Thyroid gland (tissue), 4 donors: ENCODE measurements at regions not wholly inside any gene's neighbourhood (a gene's known extent, or its start where the extent isn't known, plus 50 kb on each side); places are given as distances from the start of the nearest gene placed in this dataset.

Source experiments
- DNase-seq, 2 donors: peaks; one replicate each; pipeline ENCODE4 v3.0.0-alpha.2; 2019
- H3K27ac ChIP-seq, 3 donors: fragments of 200-600 bp; sonication (generic); 1 replicate in 2 of 3; 2 replicates in 1 of 3; pipeline ENCODE4 v1.5.1; 2016 to 2019; ENCODE audit warnings: mild to moderate bottlenecking in 1 of 3, moderate library complexity in 1 of 3
- H3K27me3 ChIP-seq: fragments of 200-600 bp; sonication (generic); one replicate; pipeline ENCODE4 v1.5.1; 2019
- H3K36me3 ChIP-seq, 2 donors: fragments of 200-600 bp; sonication (generic); one replicate each; pipeline ENCODE4 v1.5.1; 2016 to 2019
- H3K4me1 ChIP-seq, 2 donors: fragments of 200-600 bp; sonication (generic); one replicate each; pipeline ENCODE4 v1.5.1; 2017 to 2019
- H3K4me3 ChIP-seq, 3 donors: fragments of 200-600 bp; sonication (generic); replicated peaks in 1 of 3; 1 replicate in 2 of 3; 2 replicates in 1 of 3; pipeline ENCODE4 v1.5.1; 2016; ENCODE audit warnings: mild to moderate bottlenecking in 1 of 3
- H3K9me3 ChIP-seq: fragments of 200-600 bp; sonication (generic); one replicate; pipeline ENCODE4 v1.5.1; 2017
- POLR2A ChIP-seq, 2 donors: fragments of 450-650 bp; IDR thresholded peaks; one replicate each; pipeline ENCODE4 v1.6.1; 2017; ENCODE audit warnings: antibody characterized with exemption in 2 of 2, mild to moderate bottlenecking in 2 of 2, moderate library complexity in 1 of 2
- WGBS, 2 donors: methylation state at CpG; one replicate each; pipeline ENCODE4 v1.1.5; 2017; 5-methylcytosine and 5-hydroxymethylcytosine counted together
- intact Hi-C: fragments of 100-400 bp; cut with DNase I; formaldehyde crosslinking; loops from one replicate; pipeline ENCODE4 v1.15.1; 2023
- TF ChIP-seq, protein P1 (sequence below), 6 experiments: fragments of 200-600 bp in 3 of 6; fragments of 450-650 bp in 3 of 6; sonication (generic) in 3 of 6; IDR thresholded peaks; one replicate each; pipeline ENCODE4 v1.5.1; 2016 to 2019; ENCODE audit warnings: antibody characterized with exemption in 6 of 6, mild to moderate bottlenecking in 2 of 6, inconsistent platforms in 1 of 6, moderate library complexity in 1 of 6

GRCh38 chr4:114465766-114466165 lies 132.8 kb upstream of the UGT8 start:
- TF ChIP-seq, protein P1, sequence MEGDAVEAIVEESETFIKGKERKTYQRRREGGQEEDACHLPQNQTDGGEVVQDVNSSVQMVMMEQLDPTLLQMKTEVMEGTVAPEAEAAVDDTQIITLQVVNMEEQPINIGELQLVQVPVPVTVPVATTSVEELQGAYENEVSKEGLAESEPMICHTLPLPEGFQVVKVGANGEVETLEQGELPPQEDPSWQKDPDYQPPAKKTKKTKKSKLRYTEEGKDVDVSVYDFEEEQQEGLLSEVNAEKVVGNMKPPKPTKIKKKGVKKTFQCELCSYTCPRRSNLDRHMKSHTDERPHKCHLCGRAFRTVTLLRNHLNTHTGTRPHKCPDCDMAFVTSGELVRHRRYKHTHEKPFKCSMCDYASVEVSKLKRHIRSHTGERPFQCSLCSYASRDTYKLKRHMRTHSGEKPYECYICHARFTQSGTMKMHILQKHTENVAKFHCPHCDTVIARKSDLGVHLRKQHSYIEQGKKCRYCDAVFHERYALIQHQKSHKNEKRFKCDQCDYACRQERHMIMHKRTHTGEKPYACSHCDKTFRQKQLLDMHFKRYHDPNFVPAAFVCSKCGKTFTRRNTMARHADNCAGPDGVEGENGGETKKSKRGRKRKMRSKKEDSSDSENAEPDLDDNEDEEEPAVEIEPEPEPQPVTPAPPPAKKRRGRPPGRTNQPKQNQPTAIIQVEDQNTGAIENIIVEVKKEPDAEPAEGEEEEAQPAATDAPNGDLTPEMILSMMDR (IDR thresholded peaks at IDR 0.05), result no peak
- TF ChIP-seq POLR2A (IDR thresholded peaks at IDR 0.05), result no peak
- Histone ChIP-seq H3K4me1 (no peaks in the 10 kb centered on the region), H3K27me3 (no peaks in the 10 kb centered on the region), H3K27ac (no peak overlapping the region), H3K4me3 (no peak overlapping the region), H3K9me3 (no peaks in the 10 kb centered on the region), H3K36me3 (no peaks in the 10 kb centered on the region)
- intact Hi-C loops, result no loop called here
- WGBS, 2 donors, result 70 to 83% methylated on average over 1 of the region's 1 CpG
- DNase-seq, result no peak

- intact Hi-C loops, result no loop called here
- 54% methylated on average over 1 of the region's 1 CpG for WGBS, 2 donors
- no peaks in the 10 kb centered on the region for H3K36me3 ChIP-seq
- no peaks in the 10 kb centered on the region for H3K9me3 ChIP-seq
- no peak for DNase-seq
- TF ChIP-seq POLR2A (IDR thresholded peaks at IDR 0.05), result no peak
- TF ChIP-seq, protein P1 (IDR thresholded peaks at IDR 0.05), result no peak
- H3K4me3 ChIP-seq, result no peak overlapping the region
- no peak overlapping the region for H3K27ac ChIP-seq
- H3K4me1 ChIP-seq, result no peaks in the 10 kb centered on the region
- H3K27me3 ChIP-seq, result no peaks in the 10 kb centered on the region
These were observed 132.3 kb upstream of the UGT8 start for GRCh38 chr4:114466299-114466698.

- H3K27ac ChIP-seq, result no peak overlapping the region
- intact Hi-C loops, result no loop called here
- no peaks in the 10 kb centered on the region for H3K27me3 ChIP-seq
- 90 to 95% methylated on average over 9 of the region's 9 CpGs for WGBS, 2 donors
- no peak overlapping the region for H3K4me3 ChIP-seq
- no peak for DNase-seq
- no peaks in the 10 kb centered on the region for H3K36me3 ChIP-seq
- H3K9me3 ChIP-seq, result no peaks in the 10 kb centered on the region
- no peak for TF ChIP-seq POLR2A (IDR thresholded peaks at IDR 0.05)
- TF ChIP-seq, protein P1 (IDR thresholded peaks at IDR 0.05), result no peak
- no peaks in the 10 kb centered on the region for H3K4me1 ChIP-seq
These were observed 126.2 kb upstream of the UGT8 start for GRCh38 chr4:114472269-114473032.

DNA sequence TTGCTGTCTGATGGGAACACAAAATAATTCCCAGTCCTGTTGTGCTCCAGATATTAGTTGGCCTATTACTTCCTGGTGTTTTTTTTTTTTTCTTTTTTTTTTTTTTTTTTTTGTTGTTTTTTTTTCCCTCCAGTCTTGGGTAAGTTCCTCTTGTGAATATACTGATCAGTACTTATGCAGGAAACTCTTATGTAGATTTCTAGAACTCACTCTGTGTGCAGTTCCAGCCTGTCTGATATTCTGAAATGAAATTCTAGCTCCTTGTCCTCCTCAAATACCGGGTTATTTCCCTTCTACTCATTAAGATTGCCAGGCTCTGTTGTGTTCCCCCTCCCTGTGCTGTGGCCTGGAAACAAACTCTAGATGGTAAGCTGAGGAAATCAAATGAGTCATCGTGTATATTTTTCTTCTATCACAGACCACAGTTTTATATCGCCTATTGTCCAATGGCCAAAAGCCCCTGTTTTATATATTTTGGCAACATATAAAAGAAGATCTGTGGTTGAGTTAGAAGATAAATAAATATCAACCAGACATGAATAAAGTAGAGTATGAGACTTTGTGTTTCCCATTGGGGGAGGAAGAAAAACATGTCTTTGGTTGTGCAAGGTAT lies 124.3 kb upstream of the UGT8 start:
- Histone ChIP-seq H3K9me3 (no peaks in the 10 kb centered on the region), H3K27me3 (no peaks in the 10 kb centered on the region), H3K4me1 (no peaks in the 10 kb centered on the region), H3K4me3 (no peak overlapping the region), H3K27ac (no peak overlapping the region), H3K36me3 (no peaks in the 10 kb centered on the region)
- DNase-seq, result no peak
- intact Hi-C loops, result no loop called here
- TF ChIP-seq POLR2A (IDR thresholded peaks at IDR 0.05), result no peak
- TF ChIP-seq, protein P1 (IDR thresholded peaks at IDR 0.05), result no peak
- 79 to 80% methylated on average over 3 of the region's 3 CpGs for WGBS, 2 donors

GRCh38 chr4:114476310-114476709 lies 122.3 kb upstream of the UGT8 start:
- Histone ChIP-seq H3K36me3 (no peaks in the 10 kb centered on the region), H3K4me3 (no peak overlapping the region), H3K27me3 (no peaks in the 10 kb centered on the region), H3K27ac (no peak overlapping the region), H3K9me3 (no peaks in the 10 kb centered on the region), H3K4me1 (no peaks in the 10 kb centered on the region)
- no peak for TF ChIP-seq POLR2A (IDR thresholded peaks at IDR 0.05)
- TF ChIP-seq, protein P1 (IDR thresholded peaks at IDR 0.05), result no peak
- intact Hi-C loops, result no loop called here
- no peak for DNase-seq
- 93% methylated on average over 9 of the region's 9 CpGs for WGBS, 2 donors
